ENCODE measurements at regions not wholly inside any gene's neighbourhood (a gene's known extent, or its start where the extent isn't known, plus 50 kb on each side); places are given as distances from the start of the nearest gene placed in this dataset.

- ChIA-PET POLR2A (no interaction called here), CTCF (no interaction called here)
- Mint-ChIP-seq H3K36me3 (ENCODE audit: low read depth) (no peaks in the 10 kb centered on the region), H3K27me3 (no peaks in the 10 kb centered on the region), H3K4me1 (ENCODE audit: low read depth) (no peaks in the 10 kb centered on the region), H3K27ac (no peak overlapping the region), H3K4me3 (no peak overlapping the region), H3K9me3 (peaks cover 4% of the 10 kb centered on the region)
- Histone ChIP-seq H3K36me3 (ENCODE audit: insufficient read depth, low read length) (no peaks in the 10 kb centered on the region), H3K27me3 (ENCODE audit: control insufficient read depth in 1 of 2, insufficient read depth in 2 of 2, low read length in 2 of 2) (no peaks in the 10 kb centered on the region), H3K9me3 (ENCODE audit: control insufficient read depth in 1 of 2, insufficient read depth in 1 of 2, low read length in 2 of 2) (no peaks in the 10 kb centered on the region), H3K4me1 (ENCODE audit: insufficient read depth, low read length) (no peaks in the 10 kb centered on the region), H3K27ac (ENCODE audit: low read depth in 1 of 2, low read length in 2 of 2) (no peak overlapping the region), H3K4me3 (ENCODE audit: low read length) (no peak overlapping the region)
- intact Hi-C loops (cut with DNase I, micrococcal nuclease) = no loop called here
- no peak for ATAC-seq (ENCODE audit: poor library complexity)
- DNase-seq = no peak
- TF ChIP-seq, protein P1, sequence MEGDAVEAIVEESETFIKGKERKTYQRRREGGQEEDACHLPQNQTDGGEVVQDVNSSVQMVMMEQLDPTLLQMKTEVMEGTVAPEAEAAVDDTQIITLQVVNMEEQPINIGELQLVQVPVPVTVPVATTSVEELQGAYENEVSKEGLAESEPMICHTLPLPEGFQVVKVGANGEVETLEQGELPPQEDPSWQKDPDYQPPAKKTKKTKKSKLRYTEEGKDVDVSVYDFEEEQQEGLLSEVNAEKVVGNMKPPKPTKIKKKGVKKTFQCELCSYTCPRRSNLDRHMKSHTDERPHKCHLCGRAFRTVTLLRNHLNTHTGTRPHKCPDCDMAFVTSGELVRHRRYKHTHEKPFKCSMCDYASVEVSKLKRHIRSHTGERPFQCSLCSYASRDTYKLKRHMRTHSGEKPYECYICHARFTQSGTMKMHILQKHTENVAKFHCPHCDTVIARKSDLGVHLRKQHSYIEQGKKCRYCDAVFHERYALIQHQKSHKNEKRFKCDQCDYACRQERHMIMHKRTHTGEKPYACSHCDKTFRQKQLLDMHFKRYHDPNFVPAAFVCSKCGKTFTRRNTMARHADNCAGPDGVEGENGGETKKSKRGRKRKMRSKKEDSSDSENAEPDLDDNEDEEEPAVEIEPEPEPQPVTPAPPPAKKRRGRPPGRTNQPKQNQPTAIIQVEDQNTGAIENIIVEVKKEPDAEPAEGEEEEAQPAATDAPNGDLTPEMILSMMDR (IDR thresholded peaks at IDR 0.05) = no peak
Observed at GRCh38 chr7:124989911-124990310, 60.3 kb upstream of the POT1 start.

Measured in CD4-positive, alpha-beta T cell (primary cell).